ENCODE measurements at regions not wholly inside any gene's neighbourhood (a gene's known extent, or its start where the extent isn't known, plus 50 kb on each side); places are given as distances from the start of the nearest gene placed in this dataset.
"Not testable (repeated sequence)": the region's sequence is repeated elsewhere in the genome, so short reads cannot be mapped to it uniquely, and the experiment has no call there.

DNA sequence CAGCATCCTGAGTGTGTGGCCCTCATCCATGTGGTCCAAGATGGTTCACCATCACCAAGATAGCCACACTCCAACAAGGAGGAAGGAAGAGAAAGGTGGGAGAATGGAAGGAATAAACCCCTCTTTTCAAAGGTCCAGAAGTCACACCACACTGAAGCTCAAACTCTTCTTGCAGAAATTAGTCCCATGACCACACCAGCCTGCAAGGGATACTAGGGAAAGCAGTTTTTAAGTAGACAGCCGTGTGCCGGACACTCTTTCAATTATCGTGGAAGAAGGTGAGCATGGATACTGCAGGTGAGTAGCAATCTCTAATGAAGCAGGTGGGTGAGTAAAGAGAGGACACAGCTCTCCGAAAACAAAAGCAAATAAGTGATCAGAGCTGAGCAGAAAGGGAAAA lies 191.7 kb upstream of the IRF2BP2 start:
- DNase-seq (ENCODE audit: low read depth, low spot score); in situ Hi-C loops (cut with HindIII; ENCODE audit: low pct_unique_long_range_greater_than_20kb, low sequenced_read_pairs): not testable (repeated sequence)

DNA sequence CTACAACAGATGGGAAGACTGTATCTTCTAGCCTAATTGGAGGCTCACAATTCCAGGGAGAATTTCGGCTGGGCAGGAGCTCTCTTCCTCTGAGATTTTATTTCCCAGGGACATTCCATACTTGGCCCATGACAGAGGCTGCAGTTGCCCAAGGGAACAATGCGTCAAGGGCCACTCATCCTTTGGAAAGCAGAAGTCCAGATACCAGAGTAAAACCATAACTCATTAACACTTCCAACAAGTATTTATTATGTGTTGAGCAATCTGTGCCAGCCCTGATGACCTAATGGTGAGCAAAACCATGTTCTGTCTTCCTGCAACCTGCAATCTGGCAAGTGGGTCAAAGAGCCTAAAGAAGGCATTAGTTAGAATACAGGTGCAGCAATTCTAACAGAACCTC lies 191.2 kb upstream of the IRF2BP2 start:
- in situ Hi-C loops (cut with HindIII; ENCODE audit: low pct_unique_long_range_greater_than_20kb, low sequenced_read_pairs); DNase-seq (ENCODE audit: low read depth, low spot score): not testable (repeated sequence)

DNA sequence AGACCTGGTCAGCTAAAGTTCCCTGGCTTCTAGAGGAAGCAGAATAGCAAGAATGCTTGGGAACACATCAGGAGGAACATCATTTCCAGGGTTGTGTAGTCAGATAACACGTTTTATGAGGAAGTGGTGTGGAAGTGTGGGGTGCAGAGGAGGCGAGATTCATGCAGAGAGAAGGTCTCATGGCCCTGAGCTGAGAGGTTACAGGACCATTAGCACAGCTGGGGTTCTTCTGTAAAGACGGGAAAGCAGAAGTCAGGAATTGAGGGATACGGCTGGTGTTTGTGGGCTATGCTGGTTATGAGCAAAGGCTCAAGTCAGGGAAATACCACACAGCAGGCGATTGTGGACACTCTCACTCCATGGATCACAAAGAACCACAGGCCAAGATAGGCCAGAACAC lies 190.6 kb upstream of the IRF2BP2 start:
- DNase-seq (ENCODE audit: low read depth, low spot score); in situ Hi-C loops (cut with HindIII; ENCODE audit: low pct_unique_long_range_greater_than_20kb, low sequenced_read_pairs): not testable (repeated sequence)

DNA sequence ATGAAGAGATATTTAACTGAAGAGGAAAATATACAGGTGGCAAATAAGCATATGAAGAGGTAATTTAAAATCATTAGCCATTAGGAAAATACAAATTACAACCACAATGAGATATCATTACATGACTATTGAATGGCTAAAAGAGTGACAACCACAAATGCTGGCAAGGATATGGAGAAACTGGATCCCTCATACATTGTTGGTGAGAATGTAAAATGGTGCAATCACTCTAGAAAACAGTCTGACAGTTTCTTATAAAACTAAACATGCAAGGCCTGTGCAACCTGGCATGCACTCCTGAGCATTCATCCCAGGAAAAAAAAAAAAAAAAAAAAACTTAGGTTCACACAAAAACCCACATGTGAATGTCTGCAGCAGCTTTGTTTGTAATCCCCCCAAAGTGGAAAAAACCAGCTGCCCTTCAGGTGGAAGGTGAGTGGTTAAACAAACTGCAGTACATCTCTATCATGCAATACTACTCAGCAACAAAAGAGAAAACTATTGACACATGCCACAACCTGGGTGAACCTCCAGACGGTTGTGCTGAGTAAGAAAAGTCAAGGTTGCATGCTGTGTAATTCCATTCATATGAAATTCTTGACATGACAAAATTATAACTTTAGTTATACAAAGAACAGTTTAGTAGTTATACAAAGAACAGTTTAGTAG lies 189.2 kb upstream of the IRF2BP2 start:
- DNase-seq (ENCODE audit: low read depth, low spot score); in situ Hi-C loops (cut with HindIII; ENCODE audit: low pct_unique_long_range_greater_than_20kb, low sequenced_read_pairs): not testable (repeated sequence)

DNA sequence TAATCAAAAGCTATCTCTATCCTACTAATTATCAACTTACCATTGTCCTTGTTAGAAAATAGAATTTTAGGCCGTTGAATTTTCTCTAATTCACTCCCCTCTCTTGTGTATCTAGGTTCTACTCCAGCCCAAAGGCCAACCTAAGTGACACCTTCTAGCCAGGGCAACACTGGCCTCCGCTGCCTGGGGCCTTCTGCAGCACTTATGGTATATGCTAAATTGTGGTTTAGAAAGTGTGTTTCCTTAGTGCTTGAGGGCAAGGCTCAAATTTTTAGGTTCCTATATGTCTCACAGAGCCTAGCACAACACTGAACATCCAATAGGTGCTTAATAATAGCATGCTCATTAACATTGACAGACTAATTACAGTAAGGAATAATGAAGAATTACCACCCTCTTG lies 187.2 kb upstream of the IRF2BP2 start:
- in situ Hi-C loops (cut with HindIII; ENCODE audit: low pct_unique_long_range_greater_than_20kb, low sequenced_read_pairs); DNase-seq (ENCODE audit: low read depth, low spot score): not testable (repeated sequence)

DNA sequence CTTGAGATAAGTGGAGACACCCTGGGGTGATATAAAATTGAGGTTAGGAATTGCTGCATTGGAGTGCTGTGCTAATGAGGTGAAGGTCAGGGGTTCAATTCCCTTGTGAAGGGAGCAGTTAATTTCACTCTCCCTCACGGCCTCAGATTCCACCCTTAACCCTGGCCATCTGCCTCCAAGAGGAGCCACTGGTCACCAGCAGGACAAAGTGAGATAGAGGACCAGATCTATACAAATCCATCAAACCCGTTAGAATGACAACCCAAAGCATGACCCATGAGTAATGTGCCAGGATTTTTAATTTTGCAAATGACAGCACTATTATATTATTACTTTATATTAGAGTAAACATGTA lies 186.4 kb upstream of the IRF2BP2 start:
- DNase-seq (ENCODE audit: low read depth, low spot score); in situ Hi-C loops (cut with HindIII; ENCODE audit: low pct_unique_long_range_greater_than_20kb, low sequenced_read_pairs): not testable (repeated sequence)

DNA sequence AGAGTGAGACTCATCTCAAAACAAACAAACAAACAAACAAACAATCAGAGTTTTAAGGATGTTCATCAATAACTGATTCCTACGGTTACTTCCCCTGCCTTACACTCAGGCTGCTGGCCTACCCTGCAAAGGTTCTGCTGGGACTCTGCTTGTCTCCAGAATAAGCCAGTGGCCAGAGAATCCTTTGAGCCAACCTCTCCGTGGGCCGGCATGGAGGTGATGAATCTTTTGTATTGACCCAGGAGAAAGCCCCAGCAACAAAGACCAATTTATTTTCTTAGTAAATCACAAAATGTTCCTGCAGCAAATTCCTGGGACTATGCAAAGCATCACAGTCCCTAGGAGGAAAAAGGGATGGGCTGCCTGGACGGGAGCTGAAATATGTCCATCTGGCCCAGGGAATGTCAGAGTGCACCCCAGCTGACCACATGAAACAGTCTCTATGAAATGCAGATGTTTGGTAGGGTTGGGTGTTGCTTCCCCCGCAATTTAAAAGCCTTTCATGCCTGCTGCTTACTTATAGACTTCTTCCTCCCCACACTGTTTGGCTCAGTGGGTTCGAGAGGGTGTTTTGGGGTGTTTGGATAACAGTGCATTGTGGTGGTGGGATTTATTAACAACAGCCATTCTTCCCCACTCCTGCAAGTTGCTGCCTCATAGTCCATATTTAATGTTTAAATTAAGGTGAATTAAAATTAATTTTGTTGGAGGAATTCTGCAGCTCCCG lies 185.9 kb upstream of the IRF2BP2 start:
- DNase-seq (ENCODE audit: low read depth, low spot score); in situ Hi-C loops (cut with HindIII; ENCODE audit: low pct_unique_long_range_greater_than_20kb, low sequenced_read_pairs): not testable (repeated sequence)

DNA sequence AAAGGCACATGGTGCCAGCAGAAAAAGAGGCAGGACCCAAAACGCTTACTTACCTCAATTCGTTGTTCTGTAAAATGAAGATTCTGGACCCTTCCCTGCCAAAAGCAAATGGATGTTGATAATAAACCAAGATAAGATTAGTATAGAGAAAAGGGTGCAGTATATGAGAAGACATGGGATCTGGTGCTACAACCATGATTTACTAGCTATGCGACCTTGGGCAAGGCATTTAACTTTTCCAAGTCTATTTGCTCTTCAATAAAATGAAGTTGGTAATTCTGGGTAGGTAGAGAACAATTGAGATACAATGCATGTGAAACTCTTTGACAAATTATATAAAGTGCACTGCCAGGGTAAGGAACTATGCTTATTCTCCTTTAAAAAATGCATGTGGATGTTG lies 185.0 kb upstream of the IRF2BP2 start:
- in situ Hi-C loops (cut with HindIII; ENCODE audit: low pct_unique_long_range_greater_than_20kb, low sequenced_read_pairs); DNase-seq (ENCODE audit: low read depth, low spot score): not testable (repeated sequence)

DNA sequence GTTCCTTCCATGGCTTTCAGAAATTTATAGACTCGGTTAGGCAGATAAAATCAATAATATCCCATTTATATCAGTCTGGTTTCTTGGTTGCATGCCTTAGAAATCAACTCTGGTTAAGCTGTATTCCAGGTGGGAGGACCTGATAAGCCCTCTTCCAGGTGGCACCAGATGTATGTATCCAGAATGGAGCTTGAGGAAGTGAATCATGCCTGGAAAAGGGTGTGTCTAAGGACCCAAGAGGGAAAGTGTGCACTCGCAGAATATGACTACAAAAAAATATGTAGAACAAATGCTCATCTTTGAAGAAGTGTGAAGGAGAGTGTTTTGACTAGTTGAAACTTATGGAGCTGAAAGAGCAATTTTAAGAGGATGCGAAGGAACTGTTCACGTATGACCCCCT lies 184.5 kb upstream of the IRF2BP2 start:
- in situ Hi-C loops (cut with HindIII; ENCODE audit: low pct_unique_long_range_greater_than_20kb, low sequenced_read_pairs); DNase-seq (ENCODE audit: low read depth, low spot score): not testable (repeated sequence)

DNA sequence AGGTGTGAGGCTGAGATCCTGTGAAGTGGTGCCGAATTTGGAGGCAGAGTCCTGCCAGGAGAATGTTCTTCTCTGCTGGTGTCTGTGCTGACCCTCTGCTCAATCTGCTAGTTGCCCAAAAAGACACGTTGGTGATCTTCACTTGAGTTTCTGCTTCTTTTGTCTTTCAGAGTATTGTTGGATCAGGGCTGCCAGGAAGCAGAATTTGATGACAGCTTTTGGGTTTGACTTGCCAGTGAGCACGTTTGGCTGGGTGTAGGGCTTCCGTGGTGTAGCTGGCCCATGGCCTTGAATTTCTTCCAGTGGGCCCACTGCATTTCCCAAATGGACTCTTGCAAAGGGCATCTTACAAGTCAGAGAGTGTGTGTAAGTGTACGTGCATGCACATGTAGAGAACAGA lies 183.9 kb upstream of the IRF2BP2 start:
- in situ Hi-C loops (cut with HindIII; ENCODE audit: low pct_unique_long_range_greater_than_20kb, low sequenced_read_pairs); DNase-seq (ENCODE audit: low read depth, low spot score): not testable (repeated sequence)

DNA sequence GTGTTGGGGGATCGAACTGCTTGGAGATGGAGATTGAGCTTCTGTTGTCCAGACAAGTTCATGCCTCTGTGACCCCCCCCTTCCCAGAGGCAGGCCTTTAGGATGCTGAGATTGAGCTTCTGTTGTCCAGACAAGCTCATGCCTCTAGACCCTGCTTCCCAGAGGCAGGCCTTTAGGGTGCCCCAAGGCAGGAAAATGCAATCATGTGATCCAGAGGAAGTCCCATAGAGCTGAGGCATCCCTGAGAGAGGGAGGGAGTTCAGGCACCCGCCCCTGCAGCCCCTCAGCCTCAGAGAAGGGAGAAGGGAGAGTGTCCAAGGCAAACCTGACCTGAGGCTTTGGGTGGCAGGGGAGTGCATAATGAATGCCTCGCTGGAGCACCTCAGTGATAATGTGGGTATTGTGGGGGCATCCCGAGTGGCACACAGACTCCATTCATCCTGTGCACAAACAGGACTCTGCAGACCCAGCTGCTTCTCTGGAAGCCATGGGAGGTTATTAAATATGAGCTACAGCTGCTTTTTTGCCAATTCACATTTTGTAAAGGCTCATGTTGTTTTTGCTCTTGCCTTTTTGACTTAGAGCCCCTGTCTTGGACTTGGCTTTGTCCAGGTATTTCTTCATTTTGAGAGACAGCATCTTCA lies 182.4 kb upstream of the IRF2BP2 start:
- in situ Hi-C loops (cut with HindIII; ENCODE audit: low pct_unique_long_range_greater_than_20kb, low sequenced_read_pairs); DNase-seq (ENCODE audit: low read depth, low spot score): not testable (repeated sequence)

DNA sequence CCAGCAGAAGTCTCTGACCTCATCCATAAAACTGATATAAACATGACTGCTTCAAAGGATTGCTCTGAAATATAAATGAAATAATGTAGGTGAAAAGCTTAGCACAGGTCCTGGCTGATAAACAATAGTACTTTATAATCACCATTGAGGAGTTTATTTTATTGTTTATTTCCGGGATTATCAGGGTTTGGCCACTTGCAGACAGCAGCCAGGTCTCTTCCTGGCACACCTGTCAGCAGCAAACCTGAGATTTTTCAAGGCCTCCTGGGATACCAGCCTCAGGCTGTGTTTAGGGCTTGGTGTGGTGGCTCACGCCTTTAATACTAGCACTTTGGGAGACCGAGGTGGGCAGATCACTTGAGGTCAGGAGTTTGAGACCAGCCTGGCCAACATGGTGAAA lies 181.6 kb upstream of the IRF2BP2 start:
- in situ Hi-C loops (cut with HindIII; ENCODE audit: low pct_unique_long_range_greater_than_20kb, low sequenced_read_pairs); DNase-seq (ENCODE audit: low read depth, low spot score): not testable (repeated sequence)

DNA sequence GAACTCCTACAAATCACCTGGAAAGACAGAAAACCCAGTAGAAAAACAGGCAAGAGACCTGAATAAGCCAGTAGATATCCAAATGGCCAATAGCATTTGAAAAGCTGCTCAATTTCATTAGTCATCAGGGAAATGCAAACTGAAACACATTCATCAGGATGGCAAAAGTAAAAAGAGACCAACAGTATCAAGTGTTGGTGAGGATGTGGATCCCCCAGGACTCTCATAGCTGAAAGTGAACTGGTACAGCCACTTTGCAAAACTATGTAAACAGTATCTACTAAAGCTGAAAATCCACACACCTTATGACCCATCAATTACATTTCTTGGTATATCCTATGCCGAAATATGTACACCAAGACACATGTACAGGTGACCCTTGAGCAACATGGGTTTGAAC lies 180.4 kb upstream of the IRF2BP2 start:
- in situ Hi-C loops (cut with HindIII; ENCODE audit: low pct_unique_long_range_greater_than_20kb, low sequenced_read_pairs); DNase-seq (ENCODE audit: low read depth, low spot score): not testable (repeated sequence)

DNA sequence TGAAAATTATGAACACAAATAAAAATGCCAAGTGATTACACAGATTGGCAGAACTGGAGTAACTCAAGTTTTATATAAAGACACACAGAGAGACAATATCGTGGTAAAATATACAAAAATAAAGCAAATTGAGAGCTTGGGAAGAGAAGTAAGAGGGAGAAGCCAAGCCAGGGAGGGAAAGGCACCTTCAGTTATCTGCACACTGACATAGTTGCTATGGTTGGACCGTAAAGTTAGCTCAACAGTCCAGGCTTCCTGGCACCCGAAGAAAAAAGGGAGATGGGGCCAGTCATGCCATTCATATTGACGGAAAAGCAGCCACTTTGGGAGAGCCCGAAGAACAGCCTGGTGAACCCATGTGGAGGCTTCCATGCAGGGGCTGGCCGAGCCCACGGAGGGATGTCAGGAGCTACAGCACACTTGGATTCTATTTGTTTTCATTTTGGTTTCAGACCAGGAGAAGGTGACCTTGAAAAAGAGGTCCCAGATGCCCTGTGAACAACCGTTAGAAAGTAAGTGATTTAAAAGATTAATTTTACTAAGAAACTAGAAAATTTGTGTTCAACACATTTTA lies 177.1 kb upstream of the IRF2BP2 start:
- DNase-seq (ENCODE audit: low read depth, low spot score) = not testable (repeated sequence)

DNA sequence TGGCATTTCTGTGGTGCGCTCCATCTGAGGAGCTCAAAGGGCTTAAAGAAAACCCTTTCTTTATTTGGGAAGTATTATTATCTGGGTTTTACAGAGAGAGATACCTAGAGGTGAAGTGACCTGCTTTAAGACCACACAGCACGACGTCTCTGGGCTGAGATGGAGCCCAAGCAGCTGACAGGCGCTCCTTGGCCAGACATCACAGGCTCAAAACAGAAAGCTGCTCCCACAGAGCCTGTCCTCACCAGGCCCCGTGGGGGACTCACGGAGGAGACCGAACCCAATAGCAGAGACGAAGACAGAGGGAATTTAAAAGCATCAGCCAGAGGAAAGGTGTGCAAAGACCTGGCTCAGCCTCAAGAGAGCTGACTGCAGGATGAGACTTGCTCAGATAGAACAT lies 175.9 kb upstream of the IRF2BP2 start:
- in situ Hi-C loops (cut with HindIII; ENCODE audit: low pct_unique_long_range_greater_than_20kb, low sequenced_read_pairs); DNase-seq (ENCODE audit: low read depth, low spot score): not testable (repeated sequence)

More for the DNA sequence above, 177.1 kb upstream of the IRF2BP2 start:
- in situ Hi-C loops (cut with HindIII; ENCODE audit: low pct_unique_long_range_greater_than_20kb, low sequenced_read_pairs) = not testable (repeated sequence)

DNA sequence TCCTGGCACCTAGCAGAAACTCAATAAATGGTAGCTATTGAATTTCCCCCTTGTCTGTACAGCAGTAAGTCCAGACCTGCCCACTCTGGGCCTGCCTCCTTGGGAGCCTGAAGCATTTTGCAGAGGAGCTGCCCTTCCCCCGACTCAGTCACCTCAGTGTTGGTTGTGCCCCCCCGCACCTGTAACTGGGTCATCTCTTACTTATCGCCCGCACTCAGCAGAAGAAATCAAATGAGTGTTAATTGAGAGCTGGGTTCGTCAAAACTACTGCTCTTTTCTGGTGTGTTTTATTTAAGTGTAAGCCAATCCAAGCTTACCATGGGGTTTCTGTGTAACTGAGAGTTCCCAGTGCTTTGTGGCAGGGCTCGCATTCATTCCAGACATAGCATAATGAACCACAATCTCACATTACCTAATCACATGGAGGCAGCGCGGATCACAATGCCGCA lies 175.5 kb upstream of the IRF2BP2 start:
- in situ Hi-C loops (cut with HindIII; ENCODE audit: low pct_unique_long_range_greater_than_20kb, low sequenced_read_pairs) = not testable (repeated sequence)
- peak; percentile 66 for DNase-seq (ENCODE audit: low read depth, low spot score)

DNA sequence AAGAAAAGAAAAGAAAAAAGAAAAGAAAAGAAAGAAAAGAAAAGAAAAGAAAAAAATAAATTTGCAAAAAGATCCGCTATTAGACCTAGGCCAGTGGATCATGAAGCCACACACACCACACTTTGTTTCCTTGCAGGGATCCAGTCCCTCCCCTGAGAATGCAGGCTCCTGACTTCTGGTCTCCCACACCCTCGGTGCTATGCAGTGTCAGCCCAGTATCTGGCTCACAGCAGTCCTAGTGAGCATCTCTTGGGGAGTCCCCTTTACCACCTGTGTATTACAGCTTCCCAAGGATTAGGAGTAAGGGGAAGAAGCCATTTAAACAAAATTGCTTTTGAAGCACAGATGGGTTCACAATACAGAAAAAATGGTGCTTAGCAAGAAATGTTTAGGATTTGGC lies 174.1 kb upstream of the IRF2BP2 start:
- in situ Hi-C loops (cut with HindIII; ENCODE audit: low pct_unique_long_range_greater_than_20kb, low sequenced_read_pairs); DNase-seq (ENCODE audit: low read depth, low spot score): not testable (repeated sequence)

DNA sequence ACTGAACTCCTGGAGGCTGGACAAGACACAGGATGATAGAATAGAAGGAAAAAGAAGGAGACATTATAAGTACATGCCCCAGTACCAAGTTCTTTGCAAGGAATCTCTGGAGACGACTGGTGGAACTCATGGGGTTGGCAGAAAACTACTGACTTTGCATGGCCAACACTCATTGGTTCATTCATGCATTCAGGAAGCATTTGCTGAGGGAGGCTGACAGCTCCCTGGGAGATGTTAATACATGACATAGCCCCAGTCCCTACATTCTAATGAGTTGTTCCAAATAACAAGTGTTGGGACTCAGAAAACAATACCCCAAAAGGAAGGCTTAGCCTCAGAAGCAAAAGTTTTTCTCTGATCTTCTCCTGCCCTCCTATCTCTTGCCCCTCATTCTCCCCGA lies 172.8 kb upstream of the IRF2BP2 start:
- no peak for DNase-seq (ENCODE audit: low read depth, low spot score)

More for the DNA sequence above, 172.8 kb upstream of the IRF2BP2 start:
- in situ Hi-C loops (cut with HindIII; ENCODE audit: low pct_unique_long_range_greater_than_20kb, low sequenced_read_pairs) = no loop called here
